ENCODE measurements at regions not wholly inside any gene's neighbourhood (a gene's known extent, or its start where the extent isn't known, plus 50 kb on each side); places are given as distances from the start of the nearest gene placed in this dataset.
"Not testable (repeated sequence)": the region's sequence is repeated elsewhere in the genome, so short reads cannot be mapped to it uniquely, and the experiment has no call there.

DNA sequence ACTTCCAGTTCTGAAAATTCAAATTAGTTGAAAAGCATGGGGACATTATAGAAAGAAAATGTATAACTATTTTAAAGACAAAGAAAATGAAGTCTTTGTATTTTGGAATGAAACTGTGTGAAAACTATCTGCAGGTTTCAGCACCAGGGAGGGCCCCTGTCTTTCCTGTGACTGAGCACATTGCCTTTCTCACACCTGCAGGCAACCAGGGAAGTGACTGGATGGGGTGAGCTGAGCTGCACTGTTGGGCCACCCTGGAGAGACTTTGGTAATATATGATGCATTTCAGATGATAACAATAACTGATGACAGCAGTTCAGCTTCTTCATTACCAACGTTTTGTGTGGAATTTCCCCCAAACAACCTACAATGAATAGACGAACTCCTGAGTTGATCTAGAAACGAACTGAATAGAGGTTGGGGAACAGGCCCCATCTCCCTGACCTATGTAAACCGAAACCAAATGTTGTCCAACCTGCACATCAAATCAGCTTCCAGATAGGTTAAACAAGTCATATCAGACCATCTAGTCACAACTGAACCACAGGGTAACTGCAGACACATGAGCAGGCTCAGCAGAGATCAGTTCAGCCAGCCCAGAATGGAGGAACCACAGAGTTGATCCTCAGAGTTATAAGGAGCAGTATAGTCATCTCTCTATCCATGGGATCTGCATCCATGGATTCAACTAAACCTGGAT lies 1402.2 kb downstream of the RPIA start:
- not testable (repeated sequence) for DNase-seq

DNA sequence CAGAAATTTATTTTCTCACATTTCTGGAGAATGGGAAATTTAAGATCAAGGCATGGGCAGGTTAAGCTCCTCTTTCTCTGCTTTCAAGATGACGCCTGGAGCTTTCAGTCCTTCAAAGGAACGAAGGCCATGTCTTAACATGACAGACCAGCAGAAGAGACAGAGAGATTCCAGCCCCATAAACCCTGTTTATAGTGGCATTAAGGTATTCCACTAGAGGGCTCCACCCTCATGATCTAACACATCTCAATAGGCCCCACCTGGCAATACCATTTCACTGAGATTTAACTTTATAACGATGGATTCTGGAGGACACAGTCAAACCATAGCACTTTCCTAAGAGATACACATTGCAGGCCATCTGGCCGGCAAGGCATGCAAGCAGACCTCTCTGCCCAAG lies 1406.1 kb downstream of the RPIA start:
- not testable (repeated sequence) for DNase-seq

DNA sequence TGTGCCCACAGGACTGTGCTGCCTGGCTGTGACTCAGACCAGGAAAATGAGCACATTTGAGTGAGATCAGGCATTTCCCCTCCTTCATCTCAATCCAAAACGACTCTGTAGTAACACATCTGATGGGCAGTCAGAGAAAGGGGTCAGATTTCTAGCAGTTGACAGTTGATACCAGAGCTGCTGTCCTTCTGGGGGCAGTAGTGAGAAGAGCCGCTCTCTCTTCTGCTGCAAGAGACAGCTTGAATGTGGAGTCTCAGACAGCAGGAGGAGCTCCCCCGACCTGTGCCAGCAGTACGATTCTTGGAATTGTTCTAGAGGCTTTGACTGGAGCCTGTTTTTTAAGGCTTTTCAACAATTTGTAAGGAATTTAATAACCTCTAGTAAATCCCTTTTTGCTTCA lies 1413.7 kb downstream of the RPIA start:
- DNase-seq = not testable (repeated sequence)

DNA sequence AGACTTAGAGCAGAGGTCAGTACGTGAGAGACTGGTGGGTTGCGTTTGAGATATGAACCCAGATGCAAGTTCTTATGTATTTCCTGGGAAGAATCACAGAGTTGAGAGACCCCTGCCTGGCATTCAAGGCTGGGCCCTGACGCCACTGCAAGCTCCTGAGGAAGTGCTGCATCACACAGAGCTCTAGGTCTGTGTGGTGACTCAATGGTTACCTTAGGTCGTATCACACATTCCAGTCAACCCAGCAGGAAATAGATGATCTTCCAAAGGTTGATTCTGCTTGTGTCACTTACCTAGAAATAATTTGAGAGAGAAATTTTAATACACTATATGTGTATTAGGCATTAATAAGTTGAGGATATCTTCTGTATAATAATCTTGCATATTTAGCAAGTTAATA lies 1431.9 kb downstream of the RPIA start:
- not testable (repeated sequence) for DNase-seq

DNA sequence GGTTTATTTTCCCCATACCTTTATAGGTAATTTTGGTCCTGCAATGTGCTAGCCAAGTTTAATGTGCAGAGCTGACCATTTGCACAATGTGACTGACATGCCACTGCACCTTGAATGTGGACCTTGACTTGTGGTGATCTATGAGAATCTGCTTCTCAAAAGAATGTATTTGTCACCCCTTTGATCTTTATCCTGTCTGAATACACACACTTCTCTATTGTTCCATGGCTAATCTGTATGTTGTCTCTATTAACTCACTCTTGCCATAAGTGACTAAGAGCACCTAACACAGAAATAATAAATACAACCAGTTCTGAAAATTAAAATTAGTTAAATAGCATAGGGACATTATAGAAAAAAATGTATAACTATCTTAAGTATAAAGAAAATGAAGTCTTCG lies 1447.6 kb downstream of the RPIA start:
- not testable (repeated sequence) for DNase-seq

DNA sequence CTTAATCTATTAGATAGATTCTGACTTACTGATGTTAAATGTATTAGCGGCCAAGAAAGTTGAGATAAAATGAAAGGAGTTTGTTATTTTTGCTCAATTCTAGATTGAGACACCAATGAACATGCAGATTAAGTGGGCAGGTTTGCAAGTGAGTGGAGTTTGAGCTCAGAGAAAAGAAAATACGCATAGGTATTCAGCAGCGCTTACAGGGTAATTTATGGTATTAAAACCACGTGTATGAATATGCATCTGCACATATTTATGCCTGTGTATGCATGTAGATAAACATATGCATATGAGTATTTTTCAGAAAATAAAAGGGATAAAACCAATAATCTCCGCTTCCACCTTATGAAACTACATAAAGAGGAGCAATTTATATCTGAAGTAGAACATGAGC lies 1450.1 kb downstream of the RPIA start:
- DNase-seq = not testable (repeated sequence)

DNA sequence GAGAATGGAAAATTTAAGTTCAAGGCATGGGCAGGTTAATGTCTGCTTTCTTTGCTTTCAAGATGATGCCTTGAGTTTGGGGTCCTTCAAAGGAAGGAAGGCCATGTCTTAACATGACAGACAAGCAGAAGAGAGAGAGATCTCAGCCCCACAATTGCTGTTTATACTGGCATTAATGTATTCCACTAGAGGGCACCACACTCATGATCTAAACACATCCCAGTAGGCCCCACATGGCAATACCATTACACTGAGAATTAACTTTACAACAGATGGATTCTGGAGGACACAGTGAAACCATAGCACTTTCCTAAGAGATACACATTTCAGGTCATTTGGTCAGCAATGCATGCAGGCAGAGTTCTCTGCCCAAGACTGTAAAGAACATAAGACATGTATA lies 1460.3 kb downstream of the RPIA start:
- not testable (repeated sequence) for DNase-seq

DNA sequence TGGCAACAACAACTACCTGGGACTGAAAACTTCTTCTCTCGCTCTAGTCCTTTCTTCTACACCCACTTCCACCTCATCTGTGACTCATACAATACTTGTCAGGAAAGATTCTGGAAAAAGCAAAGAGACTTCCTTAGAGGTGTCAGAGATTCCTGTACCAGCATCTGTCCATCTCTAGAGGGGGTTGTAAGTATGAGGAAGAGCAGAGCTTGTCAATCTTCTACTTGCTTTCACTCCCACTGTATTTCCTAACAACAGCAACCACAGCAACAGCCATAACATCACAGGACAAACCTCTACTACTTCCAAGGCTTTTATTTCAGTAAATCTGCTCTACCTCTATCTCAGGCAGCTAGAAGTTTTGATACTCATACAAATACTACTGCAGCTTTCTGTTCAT lies 1479.5 kb downstream of the RPIA start:
- not testable (repeated sequence) for DNase-seq

DNA sequence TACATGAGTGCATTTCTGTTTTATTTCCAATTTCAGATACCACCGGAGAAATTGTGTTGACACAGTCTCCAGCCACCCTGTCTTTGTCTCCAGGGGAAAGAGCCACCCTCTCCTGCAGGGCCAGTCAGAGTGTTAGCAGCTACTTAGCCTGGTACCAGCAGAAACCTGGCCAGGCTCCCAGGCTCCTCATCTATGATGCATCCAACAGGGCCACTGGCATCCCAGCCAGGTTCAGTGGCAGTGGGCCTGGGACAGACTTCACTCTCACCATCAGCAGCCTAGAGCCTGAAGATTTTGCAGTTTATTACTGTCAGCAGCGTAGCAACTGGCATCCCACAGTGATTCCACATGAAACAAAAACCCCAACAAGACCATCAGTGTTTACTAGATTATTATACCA lies 1481.6 kb downstream of the RPIA start:
- not testable (repeated sequence) for DNase-seq

DNA sequence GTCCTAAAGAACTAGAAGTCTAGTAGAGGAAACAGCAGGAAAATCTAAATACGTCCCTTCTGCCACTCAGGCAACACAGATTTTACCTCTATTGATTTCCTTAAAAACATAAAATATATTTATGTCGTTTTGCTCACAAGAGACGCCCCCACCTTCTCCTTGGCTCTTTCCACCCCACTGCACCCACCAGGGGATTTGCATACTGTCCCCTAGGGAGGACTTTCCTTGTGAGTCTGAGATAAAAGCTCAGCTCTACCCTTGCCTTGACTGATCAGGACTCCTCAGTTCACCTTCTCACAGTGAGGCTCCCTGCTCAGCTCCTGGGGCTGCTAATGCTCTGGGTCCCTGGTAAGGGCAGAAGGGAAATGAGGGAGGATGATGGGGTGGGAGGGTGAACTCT lies 1488.1 kb downstream of the RPIA start:
- DNase-seq = not testable (repeated sequence)

DNA sequence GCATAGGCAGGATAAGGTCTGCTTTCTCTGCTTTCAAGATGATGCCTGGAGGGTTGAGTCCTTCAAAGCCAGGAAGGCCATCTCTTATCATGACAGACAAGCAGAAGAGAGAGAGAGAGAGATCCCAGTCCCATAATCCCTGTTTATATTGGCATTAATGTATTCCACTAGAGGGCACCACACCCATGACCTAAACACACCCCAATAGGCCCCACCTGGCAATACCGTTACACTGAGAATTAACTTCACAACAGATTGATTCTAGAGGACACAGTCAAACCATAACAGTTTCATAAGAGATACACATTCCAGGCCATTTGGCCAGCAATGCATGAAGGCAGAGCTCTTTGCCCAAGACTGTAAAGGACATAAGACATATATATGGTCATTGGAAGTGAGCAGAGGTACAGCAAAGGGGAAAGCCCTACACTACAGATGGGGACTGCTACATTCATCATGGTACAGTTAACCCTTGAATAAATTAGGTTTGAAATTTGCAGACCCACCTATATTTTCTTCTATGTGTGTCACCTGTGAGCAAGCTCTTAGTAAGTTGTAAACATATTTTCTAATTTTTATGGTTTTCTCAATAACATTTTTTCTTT lies 1516.1 kb downstream of the RPIA start:
- no peak for DNase-seq

DNA sequence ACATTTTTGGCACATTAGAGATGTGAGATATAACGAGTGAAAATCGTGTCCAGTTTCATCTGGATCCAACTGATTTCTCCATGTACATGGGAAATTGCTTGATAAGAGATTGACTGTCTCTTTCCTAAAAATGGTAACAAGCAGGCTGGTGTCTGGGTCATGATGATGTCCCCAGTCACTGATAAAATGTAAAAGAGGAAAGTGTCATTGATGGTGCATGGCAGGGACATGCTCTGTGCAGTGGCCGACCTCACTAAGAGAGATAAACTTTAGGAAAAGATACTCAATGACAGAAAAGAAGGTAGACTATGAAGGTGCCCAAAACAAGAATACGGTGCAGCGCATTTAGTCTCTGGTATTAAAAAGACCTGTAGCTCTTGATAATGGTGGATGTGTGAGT lies 1517.5 kb downstream of the RPIA start:
- no peak for DNase-seq

DNA sequence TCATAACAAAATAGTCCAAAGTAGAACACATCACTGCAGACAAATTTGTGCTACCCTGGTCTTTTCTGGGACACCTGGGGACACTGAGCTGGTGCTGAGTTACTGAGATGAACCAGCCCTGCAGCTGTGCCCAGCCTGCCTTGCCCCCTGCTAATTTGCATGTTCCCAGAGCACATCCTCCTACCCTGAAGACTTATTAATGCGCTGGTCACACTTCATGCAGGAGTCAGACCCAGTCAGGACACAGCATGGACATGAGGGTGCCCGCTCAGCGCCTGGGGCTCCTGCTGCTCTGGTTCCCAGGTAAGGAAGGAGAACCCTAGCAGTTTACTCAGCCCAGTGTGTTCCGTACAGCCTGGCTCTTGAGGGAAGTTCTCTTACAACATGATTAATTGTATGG lies 1518.3 kb downstream of the RPIA start:
- DNase-seq = no peak

DNA sequence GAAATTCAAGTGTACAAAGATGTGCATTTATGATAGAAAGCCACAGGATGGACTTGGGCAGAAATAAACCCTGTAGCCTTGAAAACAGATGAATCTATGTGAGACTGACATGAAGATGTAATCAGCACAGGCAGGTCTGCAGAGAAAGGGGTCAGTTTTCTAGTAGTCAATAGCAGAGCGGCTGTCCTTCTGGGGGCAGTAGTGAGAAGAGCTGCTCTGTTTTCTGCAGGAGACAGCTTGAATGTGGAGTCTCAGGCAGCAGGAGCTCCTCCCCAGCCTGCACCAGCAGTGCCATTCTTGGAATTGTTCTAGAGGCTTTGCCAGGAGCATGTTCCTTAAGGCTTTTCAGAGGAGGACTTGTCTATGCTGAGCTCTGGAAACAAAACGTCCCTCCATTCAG lies 1524.4 kb downstream of the RPIA start:
- DNase-seq = not testable (repeated sequence)

DNA sequence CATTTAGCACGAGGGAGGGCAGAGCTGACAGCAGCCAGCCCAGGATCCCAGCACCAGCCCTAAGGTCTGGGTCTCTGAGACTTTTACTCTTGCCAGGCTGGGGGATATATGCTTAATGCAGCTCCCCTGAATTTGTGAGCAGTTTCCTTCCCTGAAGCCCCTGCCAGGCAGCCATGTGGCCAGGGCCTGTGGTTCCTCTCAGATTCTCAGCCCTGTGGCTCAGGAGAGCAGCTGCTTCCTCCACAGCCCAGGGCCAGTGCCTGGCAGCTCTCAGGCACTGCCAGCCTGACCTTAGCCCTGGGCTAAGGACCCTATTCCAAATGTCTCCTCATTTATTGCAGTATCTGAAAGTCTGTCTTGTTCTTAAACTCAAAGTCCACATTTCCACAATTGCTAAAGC lies 1525.3 kb downstream of the RPIA start:
- not testable (repeated sequence) for DNase-seq

DNA sequence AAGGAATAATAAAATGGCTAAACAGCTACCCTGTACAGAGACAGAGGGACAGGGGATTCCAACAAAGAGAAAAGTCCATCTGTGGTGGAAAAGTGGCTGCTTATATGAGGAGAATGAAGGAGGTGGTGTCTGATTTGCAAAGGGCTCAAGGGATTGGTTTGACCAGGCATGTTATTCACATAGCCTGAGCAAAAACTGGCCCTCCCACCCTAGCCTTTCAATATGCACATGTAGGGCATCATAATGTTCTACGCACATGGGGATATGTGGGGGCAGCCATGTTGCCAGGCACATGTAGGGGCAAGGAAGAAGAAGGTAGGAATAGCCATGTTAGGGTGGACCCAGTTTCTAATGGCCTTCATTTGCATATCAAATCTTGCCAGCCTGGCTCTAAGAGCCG lies 1527.1 kb downstream of the RPIA start:
- DNase-seq = not testable (repeated sequence)

DNA sequence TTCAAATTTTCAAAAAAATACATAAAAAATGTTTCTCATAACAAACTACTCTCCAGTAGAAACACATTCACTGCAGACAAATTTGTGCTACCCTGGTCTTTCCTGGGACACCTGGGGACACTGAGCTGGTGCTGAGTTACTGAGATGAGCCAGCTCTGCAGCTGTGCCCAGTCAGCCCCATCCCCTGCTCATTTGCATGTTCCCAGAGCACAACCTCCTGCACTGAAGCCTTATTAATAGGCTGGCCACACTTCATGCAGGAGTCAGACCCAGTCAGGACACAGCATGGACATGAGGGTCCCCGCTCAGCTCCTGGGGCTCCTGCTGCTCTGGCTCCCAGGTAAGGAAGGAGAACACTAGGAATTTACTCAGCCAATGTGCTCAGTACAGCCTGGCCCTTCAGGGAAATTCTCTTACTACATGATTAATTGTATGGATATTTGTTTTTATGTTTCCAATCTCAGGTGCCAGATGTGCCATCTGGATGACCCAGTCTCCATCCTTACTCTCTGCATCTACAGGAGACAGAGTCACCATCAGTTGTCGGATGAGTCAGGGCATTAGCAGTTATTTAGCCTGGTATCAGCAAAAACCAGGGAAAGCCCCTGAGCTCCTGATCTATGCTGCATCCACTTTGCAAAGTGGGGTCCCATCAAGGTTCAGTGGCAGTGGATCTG lies 1529.3 kb downstream of the RPIA start:
- DNase-seq = not testable (repeated sequence)

DNA sequence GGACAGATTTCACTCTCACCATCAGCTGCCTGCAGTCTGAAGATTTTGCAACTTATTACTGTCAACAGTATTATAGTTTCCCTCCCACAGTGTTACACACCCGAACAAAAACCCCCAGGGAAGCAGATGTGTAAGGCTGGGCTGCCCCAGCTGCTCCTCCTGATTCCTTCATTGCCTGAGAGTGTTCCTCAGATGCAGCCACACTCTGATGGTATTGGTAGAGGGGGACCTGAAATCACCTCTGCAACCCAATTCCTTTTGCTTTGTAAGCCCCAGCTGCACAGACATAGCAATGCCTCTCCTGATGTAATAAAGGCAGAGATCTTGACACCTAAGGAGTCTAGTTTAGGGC lies 1529.8 kb downstream of the RPIA start:
- DNase-seq = no peak

DNA sequence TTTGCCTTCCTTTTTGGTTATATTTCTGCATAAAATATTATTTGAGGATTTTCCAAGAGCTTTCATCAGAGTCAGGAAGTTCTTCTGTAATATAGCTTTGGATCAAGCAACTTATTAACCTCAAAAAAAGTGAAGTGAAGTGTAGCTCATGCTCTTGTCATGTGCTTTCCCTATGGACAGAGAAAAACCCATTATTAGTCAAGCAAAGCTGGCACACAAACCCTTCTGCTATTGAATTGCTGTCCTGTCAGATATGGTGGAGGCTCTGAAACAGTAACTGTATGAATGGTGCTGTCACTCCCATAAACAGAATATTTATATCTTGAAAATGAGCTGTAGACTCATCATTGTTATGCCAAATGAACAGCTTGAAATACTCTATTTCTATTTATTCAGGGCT lies 1533.3 kb downstream of the RPIA start:
- DNase-seq = not testable (repeated sequence)

DNA sequence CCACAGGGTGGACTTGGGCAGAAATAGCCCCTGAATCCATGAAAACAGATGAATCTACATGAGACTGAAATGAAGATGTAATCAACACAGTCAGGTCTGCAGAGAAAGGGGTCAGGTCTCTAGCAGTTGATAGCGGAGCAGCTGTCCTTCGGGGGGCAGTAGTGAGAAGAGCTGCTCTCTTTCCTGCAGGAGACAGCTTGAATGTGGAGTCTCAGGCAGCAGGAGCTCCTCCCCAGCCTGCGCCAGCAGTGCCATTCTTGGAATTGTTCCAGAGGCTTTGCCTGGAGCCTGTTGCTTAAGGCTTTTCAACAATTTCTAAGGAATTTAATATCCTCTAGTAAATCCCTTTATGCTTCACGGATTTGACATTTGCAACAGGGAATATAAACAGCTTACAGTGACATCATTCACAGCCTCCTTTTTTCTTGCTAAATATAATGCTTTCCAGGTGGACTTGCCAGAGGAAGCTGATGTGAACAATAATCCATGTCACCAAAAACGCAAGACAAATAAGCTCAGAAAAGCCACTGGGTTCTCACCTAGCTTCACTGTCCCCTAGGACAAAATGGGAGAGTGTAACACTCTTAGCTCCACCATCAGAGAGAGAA lies 1535.1 kb downstream of the RPIA start:
- not testable (repeated sequence) for DNase-seq

DNA sequence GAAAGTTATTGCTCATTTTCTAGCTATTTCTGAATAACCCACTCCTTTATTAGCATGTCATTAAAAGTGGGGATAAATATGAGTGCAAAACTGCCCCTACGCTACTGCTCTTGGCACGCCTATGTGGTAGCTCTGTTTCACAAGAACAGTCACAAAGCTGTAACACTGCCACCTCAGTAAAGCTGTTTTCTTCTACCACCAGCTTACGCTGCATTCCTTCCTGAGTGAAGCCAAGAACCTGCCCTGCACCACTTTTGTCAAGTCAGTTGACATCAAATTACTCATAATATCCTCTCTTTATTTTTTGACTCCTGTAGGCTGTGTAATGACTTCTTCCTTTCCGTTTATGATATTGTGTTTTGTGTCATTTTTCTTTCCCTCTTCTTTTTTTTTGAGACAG lies 1539.7 kb downstream of the RPIA start:
- not testable (repeated sequence) for DNase-seq

DNA sequence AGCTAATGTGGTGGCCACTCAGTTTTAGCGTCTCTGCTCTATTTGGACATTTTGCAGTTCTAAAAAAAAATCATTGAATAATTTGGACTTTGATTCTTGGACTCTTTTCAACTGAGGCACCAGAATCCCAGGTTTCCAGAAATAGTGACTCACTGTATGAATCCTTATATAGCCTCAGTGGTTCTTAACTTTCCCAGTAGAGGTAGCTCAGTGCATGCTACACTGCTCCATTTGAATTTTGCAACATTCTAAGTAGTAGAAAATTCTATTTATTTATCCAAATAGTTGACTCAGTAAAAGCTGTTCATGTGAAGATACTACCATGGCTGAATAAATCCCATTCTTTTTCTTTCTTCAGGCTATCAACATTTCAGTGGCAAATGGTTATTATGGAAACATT lies 1544.0 kb downstream of the RPIA start:
- DNase-seq = not testable (repeated sequence)

DNA sequence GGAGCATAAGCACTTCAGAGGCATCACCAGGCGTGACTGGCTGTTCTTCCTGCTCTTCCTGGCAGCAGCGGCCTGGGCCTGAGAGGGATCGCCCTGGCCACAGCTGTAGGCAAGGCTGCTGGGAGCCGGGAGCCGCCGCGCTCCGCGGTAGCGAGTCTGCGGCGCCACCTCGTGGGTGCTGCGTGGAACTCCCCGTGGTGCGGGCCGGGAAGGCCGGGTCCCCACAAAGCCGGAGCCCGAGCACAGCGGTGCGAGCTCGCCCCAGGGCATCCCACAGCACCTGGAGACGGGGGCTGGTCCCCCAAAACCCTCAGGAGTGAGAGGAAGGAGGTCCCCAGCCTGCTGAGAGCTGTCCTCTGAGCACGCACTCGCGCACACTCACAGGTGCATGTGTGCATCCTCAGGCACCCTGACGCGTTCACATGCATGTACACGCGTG lies 1546.5 kb downstream of the RPIA start:
- DNase-seq = peak; percentile 5

All from NCI-H226 (cell line).